ENCODE measurements at regions not wholly inside any gene's neighbourhood (a gene's known extent, or its start where the extent isn't known, plus 50 kb on each side); places are given as distances from the start of the nearest gene placed in this dataset.

GRCh38 chr12:125610292-125610691 lies 545.1 kb downstream of the AACS start:
- no peaks in the 10 kb centered on the region for H3K27me3 ChIP-seq
- intact Hi-C loops (cut with DNase I; ENCODE audit: low total_unique reads): no loop called here
- no peaks in the 10 kb centered on the region for H3K4me1 ChIP-seq
- in situ Hi-C loops (cut with MboI; ENCODE audit: low sequenced_read_pairs in 4 of 4): no loop called here
- ATAC-seq: no peak
- no peak overlapping the region for H3K27ac ChIP-seq
- TF ChIP-seq CTCF (IDR thresholded peaks at IDR 0.05 in 4 of 5, conservative IDR thresholded peaks at IDR 0.05 in 1 of 5): no peak
- TF ChIP-seq POLR2A (IDR thresholded peaks at IDR 0.05): no peak
- no peaks in the 10 kb centered on the region for H3K9me3 ChIP-seq
- DNase-seq: no peak
- H3K36me3 ChIP-seq: no peaks in the 10 kb centered on the region
- no peak overlapping the region for H3K4me3 ChIP-seq

- Histone ChIP-seq H3K27ac (no peak overlapping the region), H3K4me1 (no peaks in the 10 kb centered on the region), H3K27me3 (no peaks in the 10 kb centered on the region), H3K36me3 (no peaks in the 10 kb centered on the region), H3K4me3 (no peak overlapping the region), H3K9me3 (no peaks in the 10 kb centered on the region)
- in situ Hi-C loops (cut with MboI; ENCODE audit: low sequenced_read_pairs in 4 of 4): no loop called here
- intact Hi-C loops (cut with DNase I; ENCODE audit: low total_unique reads): no loop called here
- ATAC-seq: no peak
- DNase-seq: no peak
- no peak for TF ChIP-seq POLR2A (IDR thresholded peaks at IDR 0.05)
- no peak for TF ChIP-seq CTCF (IDR thresholded peaks at IDR 0.05 in 4 of 5, conservative IDR thresholded peaks at IDR 0.05 in 1 of 5)
These were observed 545.7 kb downstream of the AACS start for GRCh38 chr12:125610971-125611370.

GRCh38 chr12:125614058-125614457 lies 548.8 kb downstream of the AACS start:
- Histone ChIP-seq H3K9me3 (no peaks in the 10 kb centered on the region), H3K36me3 (no peaks in the 10 kb centered on the region), H3K4me1 (no peaks in the 10 kb centered on the region), H3K4me3 (no peak overlapping the region), H3K27ac (no peak overlapping the region), H3K27me3 (no peaks in the 10 kb centered on the region)
- in situ Hi-C loops (cut with MboI; ENCODE audit: low sequenced_read_pairs in 4 of 4): no loop called here
- no peak for TF ChIP-seq CTCF (IDR thresholded peaks at IDR 0.05 in 4 of 5, conservative IDR thresholded peaks at IDR 0.05 in 1 of 5)
- no peak for TF ChIP-seq POLR2A (IDR thresholded peaks at IDR 0.05)
- no peak for DNase-seq
- ATAC-seq: no peak
- intact Hi-C loops (cut with DNase I; ENCODE audit: low total_unique reads): no loop called here

GRCh38 chr12:125619723-125620122 lies 554.5 kb downstream of the AACS start:
- H3K27ac ChIP-seq: no peak overlapping the region
- intact Hi-C loops (cut with DNase I; ENCODE audit: low total_unique reads): no loop called here
- H3K27me3 ChIP-seq: no peaks in the 10 kb centered on the region

More at GRCh38 chr12:125619723-125620122, 554.5 kb downstream of the AACS start:
- H3K36me3 ChIP-seq: no peaks in the 10 kb centered on the region
- DNase-seq: no peak
- H3K9me3 ChIP-seq: no peaks in the 10 kb centered on the region
- TF ChIP-seq POLR2A (IDR thresholded peaks at IDR 0.05) (no peak), CTCF (IDR thresholded peaks at IDR 0.05 in 4 of 5, conservative IDR thresholded peaks at IDR 0.05 in 1 of 5) (no peak)
- ATAC-seq: no peak
- H3K4me1 ChIP-seq: no peaks in the 10 kb centered on the region
- H3K4me3 ChIP-seq: no peak overlapping the region
- in situ Hi-C loops (cut with MboI; ENCODE audit: low sequenced_read_pairs in 4 of 4): no loop called here

Data from gastrocnemius medialis (tissue), 4 donors.